ENCODE measurements at regions not wholly inside any gene's neighbourhood (a gene's known extent, or its start where the extent isn't known, plus 50 kb on each side); places are given as distances from the start of the nearest gene placed in this dataset.

- Mint-ChIP-seq H3K4me1 (ENCODE audit: low read depth) (no peaks in the 10 kb centered on the region), H3K27me3 (ENCODE audit: low read depth) (peaks cover 6% of the 10 kb centered on the region), H3K36me3 (ENCODE audit: low read depth) (no peaks in the 10 kb centered on the region), H3K27ac (ENCODE audit: unreplicated experiment) (no peak overlapping the region), H3K4me3 (ENCODE audit: unreplicated experiment) (no peak overlapping the region), H3K9me3 (ENCODE audit: low read depth) (peaks cover 10% of the 10 kb centered on the region)
- TF ChIP-seq CTCF (IDR thresholded peaks at IDR 0.05) = no peak
- DNase-seq (ENCODE audit: low spot score) = no peak
Measured at GRCh38 chr1:181949500-181949899, 112.0 kb downstream of the ZNF648 start.

DNA sequence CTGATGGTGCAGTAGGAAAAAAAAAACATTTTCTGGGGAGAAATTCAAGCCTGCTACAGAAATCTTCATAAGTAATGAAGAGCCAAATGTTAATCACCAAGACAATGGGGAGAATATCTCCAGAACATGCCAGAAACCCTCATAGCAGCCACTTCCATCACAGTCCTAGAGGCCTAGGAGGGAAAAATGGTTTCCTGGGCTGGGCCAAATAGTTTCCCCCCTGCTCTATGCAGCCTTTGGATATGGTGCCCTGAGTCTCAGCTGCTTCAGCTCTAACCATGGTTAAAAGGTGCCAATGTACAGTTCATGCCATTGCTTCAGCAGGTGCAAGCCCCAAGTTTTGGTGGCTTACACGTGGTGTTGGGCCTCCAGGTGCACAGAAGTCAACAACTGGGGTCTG is 113.1 kb downstream of the ZNF648 start:
- no peak overlapping the region for H3K4me3 Mint-ChIP-seq (ENCODE audit: unreplicated experiment)
- no peak for DNase-seq (ENCODE audit: low spot score)
- peaks cover 6% of the 10 kb centered on the region for H3K27me3 Mint-ChIP-seq (ENCODE audit: low read depth)

GRCh38 chr1:181947441-181947840 is 114.1 kb downstream of the ZNF648 start:
- no peaks in the 10 kb centered on the region for H3K4me1 Mint-ChIP-seq (ENCODE audit: low read depth)
- H3K27me3 Mint-ChIP-seq (ENCODE audit: low read depth) = peaks cover 4% of the 10 kb centered on the region
- no peaks in the 10 kb centered on the region for H3K36me3 Mint-ChIP-seq (ENCODE audit: low read depth)
- H3K9me3 Mint-ChIP-seq (ENCODE audit: low read depth) = peaks cover 21% of the 10 kb centered on the region
- no peak for DNase-seq (ENCODE audit: low spot score)
- H3K4me3 Mint-ChIP-seq (ENCODE audit: unreplicated experiment) = no peak overlapping the region
- TF ChIP-seq CTCF (IDR thresholded peaks at IDR 0.05) = no peak
- no peak overlapping the region for H3K27ac Mint-ChIP-seq (ENCODE audit: unreplicated experiment)

More for the DNA sequence above, 113.1 kb downstream of the ZNF648 start:
- H3K36me3 Mint-ChIP-seq (ENCODE audit: low read depth) = no peaks in the 10 kb centered on the region
- no peaks in the 10 kb centered on the region for H3K4me1 Mint-ChIP-seq (ENCODE audit: low read depth)
- peaks cover 18% of the 10 kb centered on the region for H3K9me3 Mint-ChIP-seq (ENCODE audit: low read depth)
- no peak for TF ChIP-seq CTCF (IDR thresholded peaks at IDR 0.05)
- H3K27ac Mint-ChIP-seq (ENCODE audit: unreplicated experiment) = no peak overlapping the region

DNA sequence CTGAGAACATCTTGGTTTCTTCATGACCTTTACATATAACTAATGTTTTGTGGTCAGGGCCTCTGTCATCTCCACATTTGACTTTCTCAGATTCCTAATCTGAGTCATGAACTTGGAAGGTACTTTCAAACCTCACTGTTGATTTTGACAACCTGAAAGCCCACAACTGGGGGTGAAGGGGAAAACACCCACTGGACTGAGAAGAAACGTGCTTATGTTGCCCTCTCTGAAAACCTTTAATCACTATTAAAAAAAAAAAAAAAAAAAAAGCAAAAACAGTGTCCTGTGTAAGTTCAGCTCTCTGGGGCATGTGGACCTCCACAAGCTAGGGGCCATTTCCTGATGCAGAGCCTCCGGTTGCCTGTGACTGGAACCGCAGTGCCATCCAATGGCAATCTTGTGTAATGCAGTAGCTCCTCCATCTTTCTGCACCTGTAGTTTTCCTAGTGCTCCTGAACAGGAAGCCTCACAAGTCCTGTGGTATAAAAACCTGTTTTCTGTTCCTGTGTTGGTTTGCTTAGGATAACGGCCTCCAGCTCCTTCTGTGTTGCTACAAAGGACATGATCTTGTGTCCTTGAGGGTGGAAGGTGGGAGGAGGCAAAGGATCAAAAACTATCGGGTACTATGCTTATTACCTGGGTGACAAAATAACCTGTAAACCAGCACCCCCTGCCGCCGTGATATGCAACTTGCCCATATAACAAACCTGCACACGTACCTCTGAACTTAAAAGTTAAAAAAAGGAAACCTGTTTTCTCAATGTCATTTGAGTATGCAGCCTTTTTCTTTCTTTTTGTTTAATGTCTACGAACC is 124.5 kb downstream of the ZNF648 start:
- peak; percentile 63 for TF ChIP-seq CTCF (IDR thresholded peaks at IDR 0.05)
- H3K27me3 Mint-ChIP-seq (ENCODE audit: low read depth) = no peaks in the 10 kb centered on the region
- no peak overlapping the region for H3K27ac Mint-ChIP-seq (ENCODE audit: unreplicated experiment)
- no peaks in the 10 kb centered on the region for H3K4me1 Mint-ChIP-seq (ENCODE audit: low read depth)
- H3K36me3 Mint-ChIP-seq (ENCODE audit: low read depth) = no peaks in the 10 kb centered on the region
- no peak overlapping the region for H3K4me3 Mint-ChIP-seq (ENCODE audit: unreplicated experiment)
- DNase-seq (ENCODE audit: low spot score) = no peak
- H3K9me3 Mint-ChIP-seq (ENCODE audit: low read depth) = no peaks in the 10 kb centered on the region

DNA sequence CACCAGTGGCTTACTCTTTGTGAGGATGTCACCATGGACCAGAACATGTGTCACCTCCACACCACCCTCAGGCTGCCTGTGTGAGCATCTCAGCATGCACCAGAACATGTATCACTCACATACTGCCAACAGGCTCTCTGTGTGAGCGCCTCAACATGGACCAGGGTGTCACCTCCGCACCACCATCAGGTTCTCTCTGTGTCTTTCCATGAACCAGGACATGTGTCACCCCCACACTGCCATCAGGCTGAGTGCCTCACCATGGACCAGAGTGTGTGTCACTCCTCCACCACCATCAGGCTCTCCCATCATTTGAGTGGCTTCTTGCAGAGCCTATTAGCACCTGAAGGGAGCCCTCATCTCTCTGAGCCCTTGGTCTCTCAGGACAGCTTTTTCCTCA is 125.2 kb downstream of the ZNF648 start:
- TF ChIP-seq CTCF (IDR thresholded peaks at IDR 0.05) = no peak
- Mint-ChIP-seq H3K4me1 (ENCODE audit: low read depth) (no peaks in the 10 kb centered on the region), H3K27ac (ENCODE audit: unreplicated experiment) (no peak overlapping the region), H3K36me3 (ENCODE audit: low read depth) (no peaks in the 10 kb centered on the region), H3K27me3 (ENCODE audit: low read depth) (no peaks in the 10 kb centered on the region), H3K4me3 (ENCODE audit: unreplicated experiment) (no peak overlapping the region), H3K9me3 (ENCODE audit: low read depth) (no peaks in the 10 kb centered on the region)
- no peak for DNase-seq (ENCODE audit: low spot score)

Measured in chondrocyte (in vitro differentiated cells).